Uterus (tissue), 2 donors: ENCODE measurements at regions not wholly inside any gene's neighbourhood (a gene's known extent, or its start where the extent isn't known, plus 50 kb on each side); places are given as distances from the start of the nearest gene placed in this dataset.

Experiments used
- CTCF ChIP-seq, 4 experiments: fragments of 200-600 bp in 2 of 4; fragments of 450-650 bp in 2 of 4; sonication (generic) in 2 of 4; IDR thresholded peaks; one replicate each; pipeline ENCODE4 v1.5.1; 2016 to 2019; ENCODE audit warnings: antibody characterized with exemption in 4 of 4, mild to moderate bottlenecking in 2 of 4, moderate library complexity in 1 of 4
- POLR2A ChIP-seq, 2 donors: fragments of 450-650 bp; IDR thresholded peaks; one replicate each; pipeline ENCODE4 v1.6.1; 2016; ENCODE audit warnings: antibody characterized with exemption in 2 of 2, mild to moderate bottlenecking in 1 of 2, moderate library complexity in 1 of 2

GRCh38 chr16:87048730-87049115 is 268.5 kb downstream of the C16orf95 start:
- TF ChIP-seq CTCF (IDR thresholded peaks at IDR 0.05) (no peak), POLR2A (IDR thresholded peaks at IDR 0.05) (no peak)
